Kidney epithelial cell (primary cell): ENCODE measurements at regions not wholly inside any gene's neighbourhood (a gene's known extent, or its start where the extent isn't known, plus 50 kb on each side); places are given as distances from the start of the nearest gene placed in this dataset.
A peak's percentile ranks its signal among the peaks of the same experiment; 100 is the strongest.
"Not testable (repeated sequence)": the region's sequence is repeated elsewhere in the genome, so short reads cannot be mapped to it uniquely, and the experiment has no call there.

Source experiments
- DNase-seq: peaks from one replicate; pipeline ENCODE4 v3.0.0-alpha.2; 2010; ENCODE audit warnings: low read depth
- H3K27me3 ChIP-seq: 2 replicates; pipeline ENCODE4 v1.6.0; 2011; ENCODE audit warnings: low read length; ENCODE audit not compliant: control insufficient read depth, insufficient read depth
- H3K36me3 ChIP-seq: 2 replicates; pipeline ENCODE4 v1.5.1; 2011; ENCODE audit warnings: low read length; ENCODE audit not compliant: control insufficient read depth, insufficient read depth
- H3K4me3 ChIP-seq: 2 replicates; pipeline ENCODE4 v1.5.1; 2011; ENCODE audit warnings: low read depth, mild to moderate bottlenecking, control low read depth, low read length
- CTCF ChIP-seq: IDR thresholded peaks from 2 replicates; pipeline ENCODE4 v1.5.1; 2011; ENCODE audit warnings: mild to moderate bottlenecking, moderate library complexity, low read length, control low read depth, inconsistent platforms; ENCODE audit not compliant: insufficient read depth, poor library complexity, severe bottlenecking

DNA sequence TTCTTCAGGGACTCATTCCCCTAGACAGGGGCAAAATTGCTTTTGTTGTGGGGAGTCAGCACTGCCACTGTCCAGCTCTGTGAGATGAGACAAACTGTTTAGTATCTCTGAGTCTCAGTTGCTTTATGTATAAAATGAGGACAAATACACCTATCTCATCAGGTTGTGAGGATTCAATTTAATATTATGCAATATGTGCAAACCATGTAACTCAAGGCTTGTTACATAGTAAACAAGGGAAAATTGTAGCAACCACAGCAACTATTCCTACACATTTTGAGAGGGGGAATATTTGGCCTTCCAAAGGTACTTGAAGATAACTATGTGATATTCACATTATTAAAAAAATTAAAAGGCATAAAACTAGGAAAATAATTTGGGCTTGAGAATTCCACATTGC lies 411.9 kb upstream of the SLC30A5 start:
- H3K36me3 ChIP-seq: no peaks in the 10 kb centered on the region
- no peaks in the 10 kb centered on the region for H3K27me3 ChIP-seq
- no peak for TF ChIP-seq CTCF
- no peak for DNase-seq
- H3K4me3 ChIP-seq: no peak overlapping the region

DNA sequence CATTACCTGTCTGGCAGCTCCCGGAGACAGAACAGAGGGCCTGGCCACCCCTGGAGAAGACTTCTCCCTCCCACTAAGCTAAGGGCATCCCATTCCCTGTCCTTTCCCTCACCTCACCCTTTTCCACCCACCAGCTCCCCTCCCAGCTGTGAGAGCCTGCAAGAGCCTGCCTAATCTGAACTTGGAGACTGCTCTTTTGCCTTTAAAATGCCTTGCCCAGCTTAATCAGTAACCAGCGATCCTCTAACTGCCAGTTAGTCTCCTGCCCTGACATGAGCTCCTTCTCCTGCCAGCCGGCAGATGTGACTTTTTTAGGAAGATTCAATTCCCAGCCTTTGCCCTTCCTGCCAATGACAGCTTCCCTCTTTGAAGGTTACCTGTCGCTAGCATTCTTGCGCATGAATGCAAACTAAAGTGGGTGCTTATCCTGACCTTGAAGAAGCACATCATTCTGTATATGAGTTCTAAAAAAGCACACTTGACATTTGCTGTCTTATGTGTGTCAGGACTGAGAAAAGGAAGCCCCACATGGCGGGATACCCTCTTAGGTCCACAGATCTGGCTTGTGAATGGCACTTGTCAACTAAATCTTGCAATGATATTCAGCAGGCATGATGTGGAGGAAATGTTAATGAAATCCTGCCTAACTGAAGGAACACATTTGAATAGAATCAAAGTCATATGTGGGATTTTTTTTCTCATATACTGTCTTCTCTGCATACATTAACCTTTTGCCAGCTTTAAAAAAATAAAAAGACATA lies 411.2 kb upstream of the SLC30A5 start:
- DNase-seq: peak; percentile 48
- Histone ChIP-seq H3K4me3 (no peak overlapping the region), H3K27me3 (no peaks in the 10 kb centered on the region), H3K36me3 (no peaks in the 10 kb centered on the region)
- no peak for TF ChIP-seq CTCF

- TF ChIP-seq CTCF: no peak
- Histone ChIP-seq H3K27me3 (no peaks in the 10 kb centered on the region), H3K36me3 (no peaks in the 10 kb centered on the region), H3K4me3 (no peak overlapping the region)
- DNase-seq: peak; percentile 100
Observed at GRCh38 chr5:68683632-68684036, 410.2 kb upstream of the SLC30A5 start.

DNA sequence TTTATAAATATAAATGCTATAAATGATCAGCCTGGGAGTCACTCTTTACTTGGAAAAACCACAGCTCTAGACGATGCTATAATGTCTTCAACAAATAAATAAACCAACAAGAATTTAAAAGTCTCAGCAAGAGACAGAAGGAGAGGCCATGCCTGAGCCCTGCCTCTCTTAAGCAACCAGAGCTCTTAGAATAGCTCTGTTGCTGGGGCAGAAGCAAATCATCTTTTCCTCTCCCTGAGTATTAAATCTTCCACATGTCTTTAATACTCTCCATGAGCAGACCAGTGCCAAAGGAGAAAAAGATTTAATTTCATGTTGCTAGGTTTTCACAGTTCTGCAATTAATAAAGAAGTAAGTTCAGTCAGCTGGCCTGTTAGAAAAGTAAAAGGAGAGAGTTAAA lies 408.0 kb upstream of the SLC30A5 start:
- H3K4me3 ChIP-seq: no peak overlapping the region
- no peaks in the 10 kb centered on the region for H3K27me3 ChIP-seq
- TF ChIP-seq CTCF: no peak
- no peaks in the 10 kb centered on the region for H3K36me3 ChIP-seq
- no peak for DNase-seq

DNA sequence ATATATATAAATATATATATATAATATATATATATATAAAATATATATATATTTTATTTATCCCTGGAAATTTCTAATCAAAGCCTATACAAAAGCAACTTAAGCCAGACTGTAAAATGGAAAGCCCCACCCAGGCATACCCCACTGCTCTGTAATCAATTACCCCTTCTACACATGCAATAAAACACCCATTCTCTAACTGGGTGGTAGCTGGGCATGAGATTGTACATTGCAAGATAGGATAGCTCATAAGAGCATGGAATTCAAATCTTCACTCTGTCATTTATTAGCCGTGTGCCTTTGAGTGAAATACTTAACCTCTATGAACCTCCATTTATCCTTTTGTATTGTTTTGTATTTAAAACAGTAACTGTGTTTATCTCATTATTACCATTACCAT lies 405.3 kb upstream of the SLC30A5 start:
- Histone ChIP-seq H3K27me3 (no peaks in the 10 kb centered on the region), H3K4me3 (no peak overlapping the region), H3K36me3 (no peaks in the 10 kb centered on the region)
- DNase-seq: no peak
- no peak for TF ChIP-seq CTCF

DNA sequence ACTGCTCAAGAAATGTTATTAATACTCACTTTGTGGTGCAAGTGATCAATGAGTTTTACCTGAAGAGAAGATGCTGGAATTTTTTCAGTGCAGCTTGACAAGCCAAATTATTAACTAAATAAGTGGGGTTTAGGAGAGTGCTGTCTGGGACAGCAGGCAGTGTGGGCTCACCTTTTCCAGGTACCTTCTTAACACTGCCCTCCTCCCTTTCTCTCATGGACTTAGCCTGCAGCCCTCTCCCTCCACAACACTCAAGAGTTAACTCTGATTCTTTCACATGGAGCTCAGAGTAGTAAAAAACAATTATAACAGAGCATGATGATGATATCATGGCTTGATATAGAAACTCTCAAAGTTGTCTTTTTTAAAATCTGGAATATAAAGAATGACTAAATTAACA lies 404.8 kb upstream of the SLC30A5 start:
- no peak overlapping the region for H3K4me3 ChIP-seq
- no peaks in the 10 kb centered on the region for H3K27me3 ChIP-seq
- TF ChIP-seq CTCF: no peak
- no peak for DNase-seq
- H3K36me3 ChIP-seq: no peaks in the 10 kb centered on the region

DNA sequence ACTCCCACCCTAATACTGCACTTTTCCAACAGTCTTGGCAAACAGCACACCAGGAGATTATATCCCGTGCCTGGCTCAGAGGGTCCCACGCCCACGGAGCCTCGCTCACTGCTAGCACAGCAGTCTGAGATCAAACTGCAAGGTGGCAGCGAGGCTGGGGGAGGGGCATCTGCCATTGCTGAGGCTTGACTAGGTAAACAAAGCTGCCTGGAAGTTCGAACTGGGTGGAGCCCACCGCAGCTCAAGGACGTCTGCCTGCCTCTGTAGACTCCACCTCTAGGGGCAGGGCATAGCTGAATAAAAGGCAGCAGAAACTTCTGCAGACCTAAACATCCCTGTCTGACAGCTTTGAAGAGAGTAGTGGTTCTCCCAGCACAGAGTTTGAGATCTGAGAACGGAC lies 401.9 kb upstream of the SLC30A5 start:
- H3K4me3 ChIP-seq, H3K36me3 ChIP-seq, DNase-seq, H3K27me3 ChIP-seq: not testable (repeated sequence)
